ENCODE measurements at regions not wholly inside any gene's neighbourhood (a gene's known extent, or its start where the extent isn't known, plus 50 kb on each side); places are given as distances from the start of the nearest gene placed in this dataset.

DNA sequence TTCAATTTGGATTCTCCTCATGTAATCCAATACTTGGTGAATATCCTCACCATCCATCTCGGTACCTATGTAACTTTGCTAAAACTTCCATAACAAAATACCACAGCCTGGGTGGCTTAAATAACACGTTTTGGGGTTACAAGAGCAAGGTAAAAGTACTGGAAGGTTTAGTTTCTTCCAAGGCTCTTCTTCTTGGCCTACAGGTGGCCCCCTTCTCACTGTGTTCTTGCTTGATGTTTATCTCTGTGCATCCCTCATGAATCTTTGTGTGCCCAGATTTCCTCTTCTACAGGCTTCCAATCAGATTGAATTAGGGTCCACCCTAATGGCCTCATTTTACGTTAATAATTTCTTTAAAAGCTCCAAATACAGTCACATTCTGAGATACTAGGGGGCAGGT, 163.3 kb upstream of the HCRTR2 start:
- TF ChIP-seq, protein P1, sequence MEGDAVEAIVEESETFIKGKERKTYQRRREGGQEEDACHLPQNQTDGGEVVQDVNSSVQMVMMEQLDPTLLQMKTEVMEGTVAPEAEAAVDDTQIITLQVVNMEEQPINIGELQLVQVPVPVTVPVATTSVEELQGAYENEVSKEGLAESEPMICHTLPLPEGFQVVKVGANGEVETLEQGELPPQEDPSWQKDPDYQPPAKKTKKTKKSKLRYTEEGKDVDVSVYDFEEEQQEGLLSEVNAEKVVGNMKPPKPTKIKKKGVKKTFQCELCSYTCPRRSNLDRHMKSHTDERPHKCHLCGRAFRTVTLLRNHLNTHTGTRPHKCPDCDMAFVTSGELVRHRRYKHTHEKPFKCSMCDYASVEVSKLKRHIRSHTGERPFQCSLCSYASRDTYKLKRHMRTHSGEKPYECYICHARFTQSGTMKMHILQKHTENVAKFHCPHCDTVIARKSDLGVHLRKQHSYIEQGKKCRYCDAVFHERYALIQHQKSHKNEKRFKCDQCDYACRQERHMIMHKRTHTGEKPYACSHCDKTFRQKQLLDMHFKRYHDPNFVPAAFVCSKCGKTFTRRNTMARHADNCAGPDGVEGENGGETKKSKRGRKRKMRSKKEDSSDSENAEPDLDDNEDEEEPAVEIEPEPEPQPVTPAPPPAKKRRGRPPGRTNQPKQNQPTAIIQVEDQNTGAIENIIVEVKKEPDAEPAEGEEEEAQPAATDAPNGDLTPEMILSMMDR (optimal IDR thresholded peaks at IDR 0.05 in 1 of 3, IDR thresholded peaks at IDR 0.05 in 1 of 3, conservative IDR thresholded peaks at IDR 0.05 in 1 of 3; ENCODE audit: extremely low read depth in 1 of 3, insufficient read depth in 2 of 3, low read length in 3 of 3) = no peak
- TF ChIP-seq EZH2 (IDR thresholded peaks at IDR 0.05; ENCODE audit: low read length) = no peak
